Aorta (tissue), 5 donors: ENCODE measurements at regions not wholly inside any gene's neighbourhood (a gene's known extent, or its start where the extent isn't known, plus 50 kb on each side); places are given as distances from the start of the nearest gene placed in this dataset.

Experiments used
- ATAC-seq: fragments of 200-7000 bp; cut with Tn5 transposase; one replicate; pipeline ENCODE4 v1.9.1; 2022; ENCODE audit warnings: moderate library complexity; ENCODE audit not compliant: low FRiP score
- DNase-seq, 2 donors: peaks; one replicate each; pipeline ENCODE4 v3.0.0-alpha.2; 2020
- H3K27ac ChIP-seq, 2 donors: one replicate each; pipeline ENCODE4 v1.5.1; 2013; ENCODE audit warnings: low read length in 2 of 2, mild to moderate bottlenecking in 2 of 2, moderate library complexity in 2 of 2, control low read depth in 1 of 2, inconsistent platforms in 1 of 2, low read depth in 1 of 2
- H3K27me3 ChIP-seq, 2 donors: one replicate each; pipeline ENCODE4 v1.6.1; 2013; ENCODE audit warnings: control low read depth in 1 of 2, low read length in 1 of 2, mild to moderate bottlenecking in 1 of 2, moderate library complexity in 1 of 2; ENCODE audit not compliant: insufficient read depth in 2 of 2, control insufficient read depth in 1 of 2
- H3K36me3 ChIP-seq, 2 donors: one replicate each; pipeline ENCODE4 v1.6.1; 2013; ENCODE audit warnings: control low read depth in 1 of 2, low read length in 1 of 2, mild to moderate bottlenecking in 1 of 2; ENCODE audit not compliant: insufficient read depth in 2 of 2, control insufficient read depth in 1 of 2
- H3K4me1 ChIP-seq, 2 donors: one replicate each; pipeline ENCODE4 v1.6.1; 2013; ENCODE audit warnings: low read length in 2 of 2, control low read depth in 1 of 2, mild to moderate bottlenecking in 1 of 2, moderate library complexity in 1 of 2; ENCODE audit not compliant: insufficient read depth in 2 of 2, control insufficient read depth in 1 of 2
- H3K4me3 ChIP-seq, 2 donors: one replicate each; pipeline ENCODE4 v1.5.1; 2013; ENCODE audit warnings: low read length in 2 of 2, control low read depth in 1 of 2, mild to moderate bottlenecking in 1 of 2
- H3K9me3 ChIP-seq: one replicate; pipeline ENCODE4 v1.6.1; 2013; ENCODE audit warnings: mild to moderate bottlenecking, low read length; ENCODE audit not compliant: control insufficient read depth
- WGBS, 2 donors: extraction: QIAGEN DNeasy Blood & Tissue Kit; methylation state at CpG; one replicate each; pipeline ENCODE4 v1.1.7; 2013; 5-methylcytosine and 5-hydroxymethylcytosine counted together
- intact Hi-C, 2 donors: fragments of 100-400 bp; cut with DNase I; formaldehyde crosslinking; loops; one replicate each; pipeline versions ENCODE4 v1.14.2 to v1.15.0; 2022
- donor health status: healthy with polysubstance abuse.
- donor health status: Bipolar disorder and iron deficiency.
- donor health status: DM: no; HTN: no; CAD: no.
- donor health status: DM: no; HTN: no; CAD: no.
- donor health status: DM: yes; HTN: yes; CAD: no.

DNA sequence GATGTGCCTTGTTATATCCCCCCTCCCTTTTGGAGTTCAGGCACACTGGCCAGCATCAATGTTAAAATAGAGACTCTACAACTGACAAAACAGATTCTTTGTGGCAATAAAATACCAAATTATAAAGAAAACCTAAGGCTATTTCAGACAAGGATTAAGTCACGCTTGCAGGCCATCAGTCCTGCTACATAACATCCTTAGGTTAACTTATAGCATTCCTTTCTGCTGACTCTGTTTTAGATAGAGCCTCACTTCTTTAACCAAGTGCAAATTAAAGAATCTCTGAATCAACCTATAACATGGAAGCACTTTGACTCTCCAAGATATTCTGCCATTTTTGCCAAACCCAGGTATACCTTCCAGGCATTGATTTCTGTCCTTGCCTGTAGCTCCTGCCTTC lies 784.6 kb downstream of the RNF144A start:
- no peaks in the 10 kb centered on the region for H3K36me3 ChIP-seq
- H3K27me3 ChIP-seq: no peaks in the 10 kb centered on the region
- no peaks in the 10 kb centered on the region for H3K9me3 ChIP-seq
- intact Hi-C loops: no loop called here
- ATAC-seq: no peak
- no peak overlapping the region for H3K4me3 ChIP-seq
- no peak for DNase-seq
- no peak overlapping the region for H3K27ac ChIP-seq
- WGBS, 2 donors: 96 to 100% methylated on average over 1 of the region's 1 CpG
- no peaks in the 10 kb centered on the region for H3K4me1 ChIP-seq

DNA sequence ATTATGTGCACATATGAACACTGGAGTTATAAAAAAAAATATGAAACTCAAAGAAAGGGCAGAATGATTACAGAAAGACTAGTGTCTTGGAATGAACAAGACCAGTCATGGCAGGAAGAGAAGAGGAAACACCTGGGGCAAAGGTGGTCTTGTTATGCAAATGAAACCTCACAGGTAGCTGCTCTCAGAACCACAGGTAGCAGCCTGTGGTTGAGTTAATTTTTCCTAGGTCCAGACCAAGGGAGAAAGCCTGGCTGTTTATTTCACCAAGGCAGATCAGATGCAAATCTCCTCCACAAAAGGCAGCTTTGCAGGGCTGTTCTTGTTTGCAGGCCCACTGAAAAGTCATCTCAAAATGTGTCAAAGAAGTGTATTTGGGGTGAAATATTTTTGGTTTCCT lies 785.8 kb downstream of the RNF144A start:
- DNase-seq (no peak), ATAC-seq (no peak)
- H3K9me3 ChIP-seq: no peaks in the 10 kb centered on the region
- H3K27me3 ChIP-seq: no peaks in the 10 kb centered on the region
- intact Hi-C loops: no loop called here
- H3K4me3 ChIP-seq: no peak overlapping the region
- no peaks in the 10 kb centered on the region for H3K36me3 ChIP-seq
- H3K4me1 ChIP-seq: no peaks in the 10 kb centered on the region
- H3K27ac ChIP-seq: no peak overlapping the region

DNA sequence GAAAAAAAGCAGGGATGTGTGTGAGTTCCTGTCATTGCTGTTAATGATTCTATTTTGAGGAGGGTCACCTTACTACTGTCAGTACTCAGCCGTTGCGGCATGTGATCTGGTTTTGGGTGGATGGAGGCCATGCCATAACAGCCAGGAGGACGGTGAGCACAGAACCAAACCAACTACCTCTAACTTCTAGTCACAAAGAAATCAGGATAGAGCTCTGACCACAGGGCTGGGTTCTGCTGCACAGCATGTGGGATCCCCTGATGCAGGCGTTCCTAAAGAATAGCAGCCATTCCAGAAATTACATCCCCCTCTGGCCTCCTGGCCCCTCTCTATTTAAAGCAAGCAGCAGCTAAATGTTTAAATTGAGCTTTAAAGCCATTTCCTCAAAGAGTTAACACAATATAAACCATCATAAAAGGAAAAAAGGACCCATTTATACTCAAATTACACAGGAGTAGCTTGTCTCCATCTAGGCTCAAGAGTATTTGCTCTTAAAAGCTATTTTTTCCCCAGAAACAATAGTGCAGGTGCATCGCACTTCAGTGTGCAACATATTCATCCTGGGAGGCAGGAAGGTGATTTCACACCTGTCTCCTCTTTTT lies 786.4 kb downstream of the RNF144A start:
- Histone ChIP-seq H3K36me3 (no peaks in the 10 kb centered on the region), H3K9me3 (no peaks in the 10 kb centered on the region), H3K4me1 (no peaks in the 10 kb centered on the region), H3K27me3 (no peaks in the 10 kb centered on the region), H3K4me3 (no peak overlapping the region), H3K27ac (no peak overlapping the region)
- WGBS, 2 donors: 88 to 90% methylated on average over 5 of the region's 5 CpGs
- intact Hi-C loops: no loop called here
- DNase-seq: no peak
- ATAC-seq: no peak

DNA sequence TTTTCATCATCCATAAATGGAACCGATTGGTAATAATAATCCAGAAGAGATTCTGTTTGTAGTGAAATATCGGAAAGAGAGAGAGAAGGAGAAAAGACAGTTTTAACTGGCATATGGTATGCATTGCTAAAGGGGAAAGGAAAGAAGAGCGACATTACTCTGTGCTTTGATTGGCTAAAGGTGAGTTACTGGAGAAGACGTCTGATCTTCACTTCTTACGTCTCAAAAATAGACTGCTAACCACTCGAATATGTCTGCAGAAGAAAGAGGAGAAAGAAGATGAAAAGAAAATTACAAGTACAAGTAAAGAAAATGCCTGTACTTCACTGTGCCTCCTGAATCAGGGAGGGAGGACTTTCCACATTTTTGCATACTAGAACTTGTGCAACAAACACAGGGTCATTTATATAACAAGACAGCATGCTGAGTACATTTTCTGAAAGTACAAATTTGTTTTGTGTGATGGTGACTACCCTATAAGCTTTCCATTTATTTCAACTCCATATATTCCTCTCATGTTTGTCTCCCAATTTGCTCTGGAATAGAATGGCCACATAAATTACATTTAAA lies 787.2 kb downstream of the RNF144A start:
- 54 to 59% methylated on average over 6 of the region's 6 CpGs for WGBS, 2 donors
- ATAC-seq: no peak
- no peaks in the 10 kb centered on the region for H3K4me1 ChIP-seq
- H3K27me3 ChIP-seq: no peaks in the 10 kb centered on the region
- no peaks in the 10 kb centered on the region for H3K36me3 ChIP-seq
- no peaks in the 10 kb centered on the region for H3K9me3 ChIP-seq
- no peak for DNase-seq
- no peak overlapping the region for H3K27ac ChIP-seq
- intact Hi-C loops: no loop called here
- H3K4me3 ChIP-seq: no peak overlapping the region

DNA sequence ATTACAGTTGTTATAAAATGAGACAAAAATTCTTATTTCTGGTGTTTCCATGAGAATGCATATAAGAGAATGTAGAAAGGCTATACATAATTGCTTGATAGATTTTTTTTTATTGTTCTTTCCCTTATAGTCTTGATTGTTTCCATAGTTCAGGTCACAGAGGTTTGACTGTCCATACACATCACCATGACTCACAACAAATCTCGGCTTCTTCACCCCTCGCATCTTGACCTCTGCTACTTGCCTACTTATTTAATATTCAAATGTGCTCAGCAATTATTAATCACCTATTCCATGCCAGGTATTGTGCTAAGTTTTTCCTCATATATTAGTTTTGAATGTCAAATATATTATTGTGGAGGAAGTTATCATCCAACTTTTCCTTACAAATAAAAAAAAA lies 789.6 kb downstream of the RNF144A start:
- H3K27ac ChIP-seq: no peak overlapping the region
- H3K9me3 ChIP-seq: peaks cover 3% of the 10 kb centered on the region
- H3K27me3 ChIP-seq: no peaks in the 10 kb centered on the region
- intact Hi-C loops: no loop called here
- H3K4me3 ChIP-seq: no peak overlapping the region
- no peak for DNase-seq
- no peak for ATAC-seq
- no peaks in the 10 kb centered on the region for H3K36me3 ChIP-seq
- 87 to 98% methylated on average over 2 of the region's 2 CpGs for WGBS, 2 donors
- no peaks in the 10 kb centered on the region for H3K4me1 ChIP-seq

DNA sequence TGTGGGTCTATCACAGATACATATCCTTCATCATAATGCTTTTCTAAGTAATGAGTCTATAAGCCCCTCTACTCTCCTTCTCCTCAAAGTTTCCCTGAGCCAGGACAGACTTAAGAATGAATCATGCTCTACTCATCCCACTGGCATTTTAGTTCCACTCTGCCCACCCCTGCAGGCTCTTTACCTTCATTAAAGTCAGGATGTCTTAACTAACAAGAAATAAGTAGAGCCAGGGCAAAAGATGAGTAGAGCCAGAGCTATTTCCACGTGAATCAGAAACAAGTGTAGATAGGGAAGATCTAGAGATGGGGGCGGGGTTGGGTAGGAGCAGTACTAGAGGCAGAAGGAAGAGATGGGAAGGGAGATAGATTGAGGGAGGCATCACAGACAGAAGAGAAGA lies 790.5 kb downstream of the RNF144A start:
- intact Hi-C loops: no loop called here
- H3K4me3 ChIP-seq: no peak overlapping the region
- DNase-seq: no peak
- no peak overlapping the region for H3K27ac ChIP-seq
- H3K36me3 ChIP-seq: no peaks in the 10 kb centered on the region
- WGBS, 2 donors: 88 to 93% methylated on average over 2 of the region's 2 CpGs
- no peaks in the 10 kb centered on the region for H3K27me3 ChIP-seq
- H3K9me3 ChIP-seq: peaks cover 3% of the 10 kb centered on the region
- ATAC-seq: no peak
- H3K4me1 ChIP-seq: no peaks in the 10 kb centered on the region

DNA sequence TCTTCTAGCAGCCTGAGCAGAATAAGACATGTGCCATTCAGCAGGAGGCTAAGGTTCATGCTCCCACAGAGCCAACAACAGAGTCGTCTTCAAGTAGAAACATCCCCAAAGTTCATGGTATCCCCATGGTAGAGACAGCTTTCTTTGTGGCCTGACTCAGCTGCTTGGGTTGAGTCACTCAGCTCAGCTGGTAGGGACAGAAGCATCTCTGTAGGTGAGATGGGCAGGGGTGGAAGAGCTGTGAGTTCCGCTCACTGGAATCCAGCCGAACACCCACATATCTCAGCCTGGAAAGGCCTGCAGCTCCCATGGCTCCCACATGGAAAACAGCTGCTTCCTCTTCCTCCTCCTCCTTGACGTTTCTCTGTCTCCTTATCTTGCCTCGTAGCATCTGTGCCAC lies 792.7 kb downstream of the RNF144A start:
- 84 to 89% methylated on average over 5 of the region's 5 CpGs for WGBS, 2 donors
- ATAC-seq: no peak
- intact Hi-C loops: no loop called here
- no peak for DNase-seq
- Histone ChIP-seq H3K4me3 (no peak overlapping the region), H3K9me3 (peaks cover 3% of the 10 kb centered on the region), H3K27ac (no peak overlapping the region), H3K36me3 (no peaks in the 10 kb centered on the region), H3K27me3 (no peaks in the 10 kb centered on the region), H3K4me1 (no peaks in the 10 kb centered on the region)

DNA sequence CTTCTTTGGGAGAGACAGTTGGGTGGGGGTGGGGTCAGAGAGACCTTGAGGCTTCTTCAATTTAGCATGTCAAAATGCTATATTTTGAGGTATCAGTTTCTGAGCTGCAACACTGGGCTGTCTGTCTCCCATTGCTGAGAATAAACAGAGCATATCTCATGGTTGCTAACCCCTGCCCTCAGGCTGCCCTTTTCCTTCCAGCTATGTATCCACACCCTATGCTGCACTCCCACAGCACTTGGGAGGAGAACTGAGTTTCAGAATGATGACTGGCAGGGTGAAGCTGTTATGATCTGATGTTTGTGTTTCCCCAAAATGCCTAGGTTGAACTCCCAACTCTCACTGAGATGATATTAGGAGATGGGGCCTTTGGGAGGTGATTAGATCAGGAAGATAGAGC lies 794.0 kb downstream of the RNF144A start:
- ATAC-seq: no peak

DNA sequence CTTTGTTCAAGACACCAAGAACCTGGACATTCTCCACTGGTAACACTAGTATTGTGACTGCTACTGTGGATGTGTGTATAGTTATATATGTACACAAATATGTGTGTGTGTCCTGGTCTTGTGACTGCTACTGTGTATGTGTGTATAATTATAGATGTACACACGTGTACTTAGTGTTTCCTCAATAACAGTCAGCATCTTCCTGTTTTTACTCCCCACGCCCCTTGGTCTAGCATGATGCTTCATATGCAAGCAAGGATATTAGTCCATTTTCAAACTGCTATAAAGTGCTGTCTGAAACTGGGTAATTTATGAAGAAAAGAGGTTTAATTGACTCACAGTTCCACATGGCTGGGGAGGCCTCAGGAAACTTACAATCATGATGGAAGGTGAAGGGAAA lies 802.7 kb downstream of the RNF144A start:
- no peaks in the 10 kb centered on the region for H3K36me3 ChIP-seq
- H3K27ac ChIP-seq: no peak overlapping the region
- no peak for ATAC-seq
- 89 to 92% methylated on average over 2 of the region's 2 CpGs for WGBS, 2 donors
- H3K4me1 ChIP-seq: peaks cover 3% of the 10 kb centered on the region in 2 donors
- no peaks in the 10 kb centered on the region for H3K9me3 ChIP-seq
- no peak for DNase-seq
- no peaks in the 10 kb centered on the region for H3K27me3 ChIP-seq
- H3K4me3 ChIP-seq: no peak overlapping the region
- intact Hi-C loops: no loop called here

More for the DNA sequence above, 794.0 kb downstream of the RNF144A start:
- Histone ChIP-seq H3K4me1 (no peaks in the 10 kb centered on the region), H3K4me3 (no peak overlapping the region), H3K9me3 (peaks cover 3% of the 10 kb centered on the region), H3K27ac (no peak overlapping the region), H3K27me3 (no peaks in the 10 kb centered on the region), H3K36me3 (no peaks in the 10 kb centered on the region)
- no peak for DNase-seq
- intact Hi-C loops: no loop called here
